DOHH2 (cell line): ENCODE measurements at regions not wholly inside any gene's neighbourhood (a gene's known extent, or its start where the extent isn't known, plus 50 kb on each side); places are given as distances from the start of the nearest gene placed in this dataset.

ENCODE experiments used
- H3F3A ChIP-seq: fragments of 200-600 bp; sonication (generic), shearing (Covaris generic); 2 replicates; pipeline ENCODE4 v1.6.0; 2016; ENCODE audit warnings: antibody characterized with exemption, mild to moderate bottlenecking; ENCODE audit not compliant: control insufficient read depth, insufficient read depth
- H3K27ac ChIP-seq: fragments of 200-600 bp; sonication (generic); 2 replicates; pipeline ENCODE4 v1.5.1; 2014; ENCODE audit warnings: low read depth, mild to moderate bottlenecking, low read length, moderate library complexity
- H3K27me3 ChIP-seq: fragments of 200-600 bp; sonication (generic); 2 replicates; pipeline ENCODE4 v1.6.1; 2014; ENCODE audit warnings: mild to moderate bottlenecking, low read length, mixed read lengths; ENCODE audit not compliant: control insufficient read depth
- H3K36me3 ChIP-seq: fragments of 200-600 bp; sonication (generic); 2 replicates; pipeline ENCODE4 v1.6.1; 2014; ENCODE audit warnings: mild to moderate bottlenecking, low read length, moderate library complexity, mixed read lengths; ENCODE audit not compliant: control insufficient read depth
- H3K4me1 ChIP-seq: fragments of 200-600 bp; sonication (generic); 2 replicates; pipeline ENCODE4 v1.6.1; 2014; ENCODE audit warnings: mild to moderate bottlenecking, low read length, mixed read lengths; ENCODE audit not compliant: control insufficient read depth
- H3K4me2 ChIP-seq: fragments of 200-600 bp; sonication (generic); 2 replicates; pipeline ENCODE4 v1.6.0; 2014; ENCODE audit warnings: mild to moderate bottlenecking, low read length, moderate library complexity
- H3K4me3 ChIP-seq: fragments of 200-600 bp; sonication (generic); 2 replicates; pipeline ENCODE4 v1.5.1; 2014; ENCODE audit warnings: mild to moderate bottlenecking, low read length, mixed read lengths
- H3K79me2 ChIP-seq: fragments of 200-600 bp; sonication (generic); 2 replicates; pipeline ENCODE4 v1.6.1; 2014; ENCODE audit warnings: mild to moderate bottlenecking, low read length, mixed read lengths; ENCODE audit not compliant: control insufficient read depth
- H3K9me2 ChIP-seq: fragments of 200-600 bp; sonication (generic); replicated peaks from 2 replicates; pipeline ENCODE4 v1.6.1; 2014; ENCODE audit warnings: mild to moderate bottlenecking, low read length, mixed read lengths; ENCODE audit not compliant: control insufficient read depth
- H3K9me3 ChIP-seq: fragments of 200-600 bp; sonication (generic); 2 replicates; pipeline ENCODE4 v1.6.1; 2014; ENCODE audit warnings: antibody characterized with exemption, low read length, mixed read lengths; ENCODE audit not compliant: control insufficient read depth, insufficient read depth
- H4K20me1 ChIP-seq: fragments of 200-600 bp; sonication (generic); 2 replicates; pipeline ENCODE4 v1.6.0; 2014; ENCODE audit warnings: low read depth, mild to moderate bottlenecking, antibody characterized with exemption, low read length, moderate library complexity; ENCODE audit not compliant: control insufficient read depth, insufficient read depth
- EZH2phosphoT487 ChIP-seq: fragments of 200-600 bp; sonication (generic); IDR thresholded peaks from 2 replicates; pipeline ENCODE4 v1.6.1; 2017; ENCODE audit warnings: borderline replicate concordance, mild to moderate bottlenecking, antibody characterized with exemption, low read length, moderate library complexity, mixed read lengths
- TF ChIP-seq, protein P1 (sequence below): fragments of 200-600 bp; sonication (generic); IDR thresholded peaks from one replicate; pipeline ENCODE4 v1.5.1; 2014; ENCODE audit warnings: antibody characterized with exemption, mild to moderate bottlenecking, low read depth, low read length; ENCODE audit not compliant: poor library complexity, severe bottlenecking

- H3K4me2 ChIP-seq, result no peak overlapping the region
- H3K27me3 ChIP-seq, result no peaks in the 10 kb centered on the region
- H3K9me3 ChIP-seq, result no peaks in the 10 kb centered on the region
- H3K4me1 ChIP-seq, result no peaks in the 10 kb centered on the region
- no peak overlapping the region for H3K27ac ChIP-seq
- no peaks in the 10 kb centered on the region for H3K79me2 ChIP-seq
- H3F3A ChIP-seq, result no peaks in the 10 kb centered on the region
- TF ChIP-seq EZH2phosphoT487, result no peak
- TF ChIP-seq, protein P1, sequence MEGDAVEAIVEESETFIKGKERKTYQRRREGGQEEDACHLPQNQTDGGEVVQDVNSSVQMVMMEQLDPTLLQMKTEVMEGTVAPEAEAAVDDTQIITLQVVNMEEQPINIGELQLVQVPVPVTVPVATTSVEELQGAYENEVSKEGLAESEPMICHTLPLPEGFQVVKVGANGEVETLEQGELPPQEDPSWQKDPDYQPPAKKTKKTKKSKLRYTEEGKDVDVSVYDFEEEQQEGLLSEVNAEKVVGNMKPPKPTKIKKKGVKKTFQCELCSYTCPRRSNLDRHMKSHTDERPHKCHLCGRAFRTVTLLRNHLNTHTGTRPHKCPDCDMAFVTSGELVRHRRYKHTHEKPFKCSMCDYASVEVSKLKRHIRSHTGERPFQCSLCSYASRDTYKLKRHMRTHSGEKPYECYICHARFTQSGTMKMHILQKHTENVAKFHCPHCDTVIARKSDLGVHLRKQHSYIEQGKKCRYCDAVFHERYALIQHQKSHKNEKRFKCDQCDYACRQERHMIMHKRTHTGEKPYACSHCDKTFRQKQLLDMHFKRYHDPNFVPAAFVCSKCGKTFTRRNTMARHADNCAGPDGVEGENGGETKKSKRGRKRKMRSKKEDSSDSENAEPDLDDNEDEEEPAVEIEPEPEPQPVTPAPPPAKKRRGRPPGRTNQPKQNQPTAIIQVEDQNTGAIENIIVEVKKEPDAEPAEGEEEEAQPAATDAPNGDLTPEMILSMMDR, result no peak
- H3K9me2 ChIP-seq, result no peaks in the 10 kb centered on the region
- H3K4me3 ChIP-seq, result no peak overlapping the region
- H4K20me1 ChIP-seq, result no peaks in the 10 kb centered on the region
- no peaks in the 10 kb centered on the region for H3K36me3 ChIP-seq
These were observed 490.4 kb downstream of the BMP2 start for GRCh38 chr20:7257692-7258466.

DNA sequence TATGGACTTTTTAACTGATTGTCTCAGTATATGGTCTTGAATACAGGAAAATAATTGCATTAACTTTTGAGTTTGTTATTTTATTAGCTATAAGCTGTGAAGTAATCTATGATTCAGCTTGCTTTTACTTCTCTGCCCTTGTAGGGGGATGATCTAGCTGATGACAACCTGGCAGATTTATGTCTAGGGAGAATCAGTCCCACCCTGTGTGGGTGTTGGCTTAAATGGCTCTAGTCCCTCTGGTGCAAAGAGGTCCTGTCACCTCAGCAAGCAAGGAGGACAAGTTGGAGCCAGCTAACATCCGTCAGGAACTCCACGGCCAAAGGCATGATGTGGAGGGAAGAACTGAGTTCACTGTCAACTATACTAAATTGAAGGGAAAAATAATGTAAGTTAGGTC lies 495.3 kb downstream of the BMP2 start:
- H3K4me2 ChIP-seq, result no peak overlapping the region
- no peak overlapping the region for H3K27ac ChIP-seq
- H3K79me2 ChIP-seq, result no peaks in the 10 kb centered on the region
- H3F3A ChIP-seq, result no peaks in the 10 kb centered on the region
- no peak overlapping the region for H3K4me3 ChIP-seq
- H3K27me3 ChIP-seq, result no peaks in the 10 kb centered on the region
- H3K9me3 ChIP-seq, result no peaks in the 10 kb centered on the region
- no peaks in the 10 kb centered on the region for H3K4me1 ChIP-seq
- TF ChIP-seq EZH2phosphoT487, result no peak
- H3K36me3 ChIP-seq, result no peaks in the 10 kb centered on the region
- no peaks in the 10 kb centered on the region for H4K20me1 ChIP-seq
- no peaks in the 10 kb centered on the region for H3K9me2 ChIP-seq

GRCh38 chr20:7264137-7264536 lies 496.7 kb downstream of the BMP2 start:
- H3F3A ChIP-seq, result no peaks in the 10 kb centered on the region
- H3K9me2 ChIP-seq, result no peaks in the 10 kb centered on the region
- no peak overlapping the region for H3K4me2 ChIP-seq
- no peak overlapping the region for H3K27ac ChIP-seq
- no peaks in the 10 kb centered on the region for H3K36me3 ChIP-seq
- TF ChIP-seq EZH2phosphoT487, result no peak
- TF ChIP-seq, protein P1, result no peak
- H3K4me3 ChIP-seq, result no peak overlapping the region
- H4K20me1 ChIP-seq, result no peaks in the 10 kb centered on the region
- H3K79me2 ChIP-seq, result no peaks in the 10 kb centered on the region
- no peaks in the 10 kb centered on the region for H3K27me3 ChIP-seq
- no peaks in the 10 kb centered on the region for H3K9me3 ChIP-seq
- H3K4me1 ChIP-seq, result no peaks in the 10 kb centered on the region

- Histone ChIP-seq H3K9me2 (no peaks in the 10 kb centered on the region), H3K79me2 (no peaks in the 10 kb centered on the region), H4K20me1 (no peaks in the 10 kb centered on the region), H3K9me3 (no peaks in the 10 kb centered on the region), H3K36me3 (no peaks in the 10 kb centered on the region), H3K27ac (no peak overlapping the region), H3K27me3 (no peaks in the 10 kb centered on the region), H3K4me1 (no peaks in the 10 kb centered on the region), H3K4me3 (no peak overlapping the region), H3F3A (no peaks in the 10 kb centered on the region), H3K4me2 (no peak overlapping the region)
- no peak for TF ChIP-seq EZH2phosphoT487
- TF ChIP-seq, protein P1, result no peak
These were observed 502.0 kb downstream of the BMP2 start for GRCh38 chr20:7269452-7269851.
